Esophagus mucosa (tissue), 1 donor: ENCODE measurements at regions not wholly inside any gene's neighbourhood (a gene's known extent, or its start where the extent isn't known, plus 50 kb on each side); places are given as distances from the start of the nearest gene placed in this dataset.
"Not testable (repeated sequence)": the region's sequence is repeated elsewhere in the genome, so short reads cannot be mapped to it uniquely, and the experiment has no call there.

Experiments used
- ATAC-seq: fragments of 200-7000 bp; cut with Tn5 transposase; one replicate; pipeline ENCODE4 v1.9.1; 2020
- donor health status: DM: yes; HTN: yes; CAD: no.

DNA sequence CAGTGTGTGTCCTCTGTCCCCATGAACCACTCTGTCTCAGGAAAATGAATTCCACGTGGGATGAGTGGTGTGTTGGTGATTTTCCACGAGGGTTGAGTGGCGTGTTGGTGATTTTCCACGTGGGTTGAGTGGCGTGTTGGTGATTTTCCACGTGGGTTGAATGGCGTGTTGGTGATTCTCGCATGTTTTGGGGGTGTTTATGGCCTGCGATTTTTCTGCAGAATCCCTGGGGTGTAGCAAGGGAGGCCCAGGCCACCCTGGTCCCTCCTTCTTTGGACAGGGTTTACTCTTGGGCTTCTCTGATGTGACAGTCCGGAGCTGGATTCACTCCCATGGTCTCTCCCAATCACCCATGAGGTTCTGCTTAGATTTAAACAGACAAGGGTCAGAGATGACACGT lies 90.6 kb upstream of the FRMD1 start:
- no peak for ATAC-seq

DNA sequence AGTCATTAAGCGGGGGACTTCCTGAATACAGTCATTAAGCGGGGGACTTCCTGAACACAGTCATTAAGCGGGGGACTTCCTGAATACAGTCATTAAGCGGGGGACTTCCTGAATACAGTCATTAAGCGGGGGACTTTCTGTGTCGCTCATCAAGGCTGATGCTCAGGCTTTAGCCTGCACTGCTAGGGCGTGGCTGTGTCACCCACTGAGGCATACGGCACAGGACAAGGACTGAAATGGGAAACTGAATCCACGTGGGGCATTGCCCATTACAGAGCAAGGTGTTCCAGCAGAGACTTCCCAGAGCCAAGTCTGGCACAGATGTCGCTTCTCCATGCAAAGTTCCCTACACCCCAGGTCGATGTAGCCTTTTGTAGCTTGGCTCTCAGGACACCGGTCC lies 89.9 kb upstream of the FRMD1 start:
- ATAC-seq = not testable (repeated sequence)

- ATAC-seq = not testable (repeated sequence)
These were observed 89.3 kb upstream of the FRMD1 start for GRCh38 chr6:168168330-168168729.

DNA sequence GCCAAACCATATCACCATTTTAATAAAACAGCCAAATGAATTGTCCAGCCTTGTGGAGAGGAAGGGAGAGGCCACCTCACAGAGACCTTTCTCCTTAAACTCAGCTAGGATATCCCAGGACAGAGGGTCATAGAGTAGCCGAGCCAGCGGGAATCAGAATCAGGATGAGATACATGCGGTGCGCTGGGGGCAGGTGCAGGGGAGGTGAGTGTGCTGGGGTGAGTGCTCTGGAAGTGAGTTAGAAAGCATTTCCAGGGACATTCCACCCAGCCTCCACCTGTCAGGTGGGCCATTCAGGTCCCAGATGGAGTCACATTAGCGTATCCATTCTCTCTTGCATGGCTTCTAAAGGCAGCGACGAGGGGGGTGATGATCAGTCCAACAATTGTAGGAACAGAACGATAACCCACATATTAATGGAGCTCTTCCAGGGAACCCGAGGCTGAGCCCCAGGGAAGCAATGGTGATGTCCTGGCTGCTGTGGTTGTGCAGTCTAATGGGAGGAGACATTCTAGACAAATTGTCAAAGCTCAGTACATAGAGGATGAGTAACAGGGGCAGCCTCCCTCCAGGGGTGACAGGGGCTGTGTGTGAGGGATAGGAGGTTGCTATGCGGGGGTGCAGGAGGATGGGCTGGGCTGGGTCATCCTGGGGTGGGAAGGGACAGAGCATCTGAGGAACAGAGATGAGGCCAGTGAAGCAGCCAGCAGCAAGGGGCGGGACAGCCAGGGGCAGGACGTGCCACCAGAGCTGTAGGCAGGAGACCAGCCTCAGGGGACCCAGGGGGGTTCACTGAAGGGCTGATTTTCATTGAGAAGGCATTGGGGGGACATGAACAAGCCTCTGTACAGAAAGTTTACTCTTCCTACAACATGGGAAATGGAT lies 88.7 kb upstream of the FRMD1 start:
- ATAC-seq = no peak

GRCh38 chr6:168166627-168167026 lies 87.6 kb upstream of the FRMD1 start:
- ATAC-seq = no peak

DNA sequence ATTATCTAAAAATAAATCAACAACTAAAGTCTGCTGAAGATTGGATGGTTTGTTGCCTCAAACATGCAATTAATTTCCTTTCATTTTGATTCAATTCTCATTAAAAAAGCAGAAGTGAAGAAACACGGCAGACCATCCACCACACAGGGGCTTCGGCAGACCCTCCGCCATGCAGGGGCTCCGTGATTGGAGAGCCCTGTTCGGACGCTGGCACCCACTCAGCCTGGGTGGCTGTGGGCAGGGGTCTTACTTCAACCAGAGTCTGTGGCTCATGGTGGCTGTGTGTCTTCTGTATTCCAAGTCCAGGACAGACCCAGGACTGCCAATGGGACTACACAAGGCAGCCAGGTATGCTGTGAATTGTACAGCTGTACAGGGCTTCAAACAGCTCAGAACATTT lies 86.9 kb upstream of the FRMD1 start:
- no peak for ATAC-seq

- no peak for ATAC-seq
These were observed 86.4 kb upstream of the FRMD1 start for GRCh38 chr6:168165373-168165772.

DNA sequence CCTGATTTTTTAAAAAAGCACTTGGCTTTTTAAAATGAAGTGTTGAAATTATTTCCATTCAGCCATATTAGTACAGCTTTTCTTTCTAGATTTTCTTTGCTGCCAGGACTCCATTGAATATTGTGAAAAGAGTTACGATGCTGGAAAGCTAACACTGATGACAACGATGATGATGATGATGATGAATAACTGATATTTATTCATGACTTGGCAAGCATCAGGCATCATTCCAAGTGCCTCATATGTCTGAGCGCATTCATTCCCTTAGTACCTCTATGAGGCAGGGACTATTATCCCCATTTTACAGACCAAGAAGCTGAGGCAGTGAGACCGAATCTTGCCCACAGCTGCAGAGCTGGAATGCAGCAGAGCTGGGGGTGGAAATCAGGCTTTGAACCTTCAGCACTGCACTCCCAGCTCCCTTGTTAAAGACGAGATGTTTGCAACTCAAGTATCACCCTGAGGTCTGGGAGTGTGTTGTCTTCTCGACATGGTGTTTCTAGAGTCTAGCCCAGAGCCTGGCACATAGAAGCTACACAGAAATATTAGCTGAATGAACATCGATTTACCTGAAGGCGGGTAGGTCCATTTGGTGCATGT lies 85.5 kb upstream of the FRMD1 start:
- no peak for ATAC-seq

DNA sequence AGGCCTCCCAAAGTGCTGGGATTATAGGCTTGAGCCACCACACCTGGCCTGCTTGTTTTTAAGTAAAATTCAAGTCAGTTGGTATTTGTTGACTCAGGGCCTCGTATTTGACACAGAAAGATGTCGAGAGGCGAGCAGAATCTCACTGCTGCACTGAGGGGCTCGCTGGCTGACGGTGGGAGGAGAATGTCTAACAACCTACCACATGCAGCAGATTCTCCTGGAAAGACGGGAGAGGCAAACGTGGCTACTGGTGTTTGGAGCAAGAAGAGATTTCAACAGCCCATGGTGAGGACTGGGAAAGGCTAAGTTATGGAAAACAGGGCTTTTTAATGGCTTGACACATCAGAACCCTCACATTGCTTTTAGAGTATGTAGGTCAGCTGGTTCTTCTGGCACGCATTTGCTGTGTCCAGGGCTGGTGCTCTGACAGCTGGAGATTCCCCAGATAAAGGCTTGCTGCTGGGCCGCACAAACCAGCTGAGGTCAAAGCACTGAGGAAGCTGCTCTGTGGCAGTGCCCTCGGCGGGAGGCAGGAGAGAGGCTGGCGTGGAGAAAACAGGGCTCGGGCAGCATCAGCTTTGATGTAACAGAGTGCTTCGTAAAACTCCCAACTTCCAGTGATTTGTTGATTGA lies 84.2 kb upstream of the FRMD1 start:
- ATAC-seq = no peak

DNA sequence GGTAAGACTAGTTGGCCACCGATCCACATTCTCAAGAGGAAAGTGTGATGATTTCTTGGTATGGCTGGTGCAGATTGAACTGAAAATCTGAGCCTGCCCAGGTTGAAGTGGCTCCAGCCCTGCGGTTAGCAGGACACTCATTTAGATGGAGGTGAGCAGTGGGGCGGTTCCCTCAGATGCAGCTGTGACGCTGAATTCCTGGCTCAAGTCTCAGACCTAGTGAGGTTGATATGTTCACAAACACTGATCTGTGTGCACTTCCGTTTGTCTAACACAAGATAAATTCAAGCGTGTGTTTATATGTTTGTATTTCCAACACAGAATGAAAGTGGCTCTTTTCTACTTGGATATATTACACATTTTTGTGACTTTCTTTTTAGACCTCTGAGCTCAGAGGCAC lies 83.4 kb upstream of the FRMD1 start:
- no peak for ATAC-seq

DNA sequence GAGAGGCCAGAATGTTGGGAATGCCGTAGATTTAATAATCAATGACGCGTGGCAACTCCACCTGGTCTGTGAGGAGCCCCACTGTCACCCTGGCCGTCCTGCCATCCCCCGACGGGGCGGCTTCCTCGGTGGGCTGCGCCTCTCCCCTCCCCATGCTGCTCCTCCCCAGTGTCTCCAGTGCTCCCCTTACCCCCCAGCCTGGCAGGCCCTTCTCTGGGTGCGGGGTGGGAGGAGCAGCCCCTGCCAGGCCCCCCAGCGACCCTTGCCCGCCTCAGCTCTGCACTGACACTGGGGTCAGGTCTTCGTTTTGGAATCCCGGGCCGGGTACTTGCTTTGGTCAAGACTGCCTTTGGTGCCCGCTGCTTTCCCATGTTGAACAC lies 82.3 kb upstream of the FRMD1 start:
- no peak for ATAC-seq

DNA sequence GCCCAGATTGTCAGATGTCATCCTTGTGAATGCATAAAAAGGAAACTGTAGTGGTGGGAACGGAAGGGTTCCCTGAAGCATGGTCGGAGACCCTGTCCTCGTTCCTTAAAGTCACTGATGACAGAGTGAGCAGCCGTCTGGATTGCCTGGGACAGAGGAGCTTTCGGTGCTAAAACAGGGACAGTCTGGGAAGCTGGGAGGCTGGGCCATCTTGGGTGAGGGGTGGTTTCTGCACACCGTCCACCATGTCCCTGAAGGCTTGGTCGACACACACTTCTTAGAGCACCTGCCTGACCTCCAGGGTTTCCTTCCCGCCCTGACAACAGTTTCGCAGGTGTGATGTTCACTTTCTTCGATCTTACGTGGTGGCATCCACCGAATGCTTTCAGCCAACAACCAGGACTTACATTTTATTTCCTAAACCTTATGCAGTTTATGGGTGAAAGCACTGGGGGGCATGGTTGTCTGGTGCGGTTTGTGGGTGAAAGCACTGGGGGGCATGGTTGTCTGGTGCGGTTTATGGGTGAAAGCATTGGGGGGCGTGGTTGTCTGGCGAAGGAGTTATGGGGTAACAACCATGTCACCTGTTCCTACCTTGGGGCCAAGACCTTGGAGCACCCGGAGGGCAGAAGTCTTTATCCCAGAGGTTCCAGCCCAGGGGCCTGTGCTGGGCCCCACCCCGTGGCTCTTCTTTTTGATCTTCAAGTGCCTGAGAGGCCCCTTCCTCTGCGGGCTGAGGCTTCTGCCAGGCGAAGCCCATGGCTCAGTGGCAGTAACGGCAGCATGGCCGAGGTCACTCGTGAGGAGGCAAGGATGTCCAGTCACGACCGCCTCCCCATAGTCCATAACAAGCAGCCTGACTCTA lies 81.7 kb upstream of the FRMD1 start:
- ATAC-seq = no peak

- ATAC-seq = no peak
These were observed 80.5 kb upstream of the FRMD1 start for GRCh38 chr6:168159506-168159905.

GRCh38 chr6:168158980-168159349 lies 80.0 kb upstream of the FRMD1 start:
- ATAC-seq = no peak

DNA sequence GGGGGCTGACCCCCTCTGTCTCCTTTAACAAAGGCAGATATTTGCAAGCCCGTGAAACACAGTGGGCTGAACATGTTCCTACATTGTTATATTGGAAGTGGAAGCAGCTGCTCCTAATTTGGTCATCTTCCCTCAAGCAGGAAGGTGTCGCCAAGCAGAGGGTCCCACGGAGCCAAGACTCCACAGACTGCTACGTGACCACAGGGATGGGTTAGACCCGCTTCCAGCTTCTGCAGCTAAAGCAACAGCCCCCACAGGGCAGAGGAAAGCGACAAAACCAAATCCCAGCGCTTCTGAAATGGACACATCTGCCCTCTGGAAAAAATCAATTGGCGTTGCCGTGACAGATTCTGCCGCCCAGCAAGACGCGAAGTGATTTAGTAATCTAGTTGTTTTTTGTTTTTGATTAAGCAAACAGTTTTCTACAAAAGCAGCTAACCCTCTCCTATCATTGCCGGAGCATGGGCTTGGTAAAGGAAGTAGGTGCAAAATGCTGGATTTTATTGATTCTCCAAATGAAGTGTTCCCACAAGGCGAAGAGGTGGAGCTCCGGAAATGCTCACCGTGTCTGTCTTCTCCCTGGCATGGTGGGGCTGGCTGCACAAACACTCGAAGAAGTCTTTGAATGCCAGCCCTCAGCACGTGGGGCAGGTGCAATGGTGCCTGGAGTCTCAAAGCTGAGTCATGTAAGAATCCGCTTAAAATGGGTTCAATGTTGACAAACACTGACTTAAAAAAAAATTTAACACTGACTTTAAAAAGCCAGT lies 79.4 kb upstream of the FRMD1 start:
- no peak for ATAC-seq

- ATAC-seq = peak; percentile 81
These were observed 78.5 kb upstream of the FRMD1 start for GRCh38 chr6:168157272-168158212.

- ATAC-seq = no peak
These were observed 77.8 kb upstream of the FRMD1 start for GRCh38 chr6:168156742-168157265.

- no peak for ATAC-seq
These were observed 77.1 kb upstream of the FRMD1 start for GRCh38 chr6:168155821-168156741.

GRCh38 chr6:168155193-168155592 lies 76.2 kb upstream of the FRMD1 start:
- no peak for ATAC-seq
